C4-2B (cell line): ENCODE measurements at regions not wholly inside any gene's neighbourhood (a gene's known extent, or its start where the extent isn't known, plus 50 kb on each side); places are given as distances from the start of the nearest gene placed in this dataset.

Experiments
- CTCF ChIP-seq: fragments of 450-650 bp; conservative IDR thresholded peaks from 2 replicates; pipeline ENCODE4 v1.5.1; 2017; ENCODE audit warnings: mild to moderate bottlenecking
- ZFX ChIP-seq: fragments of 450-650 bp; IDR thresholded peaks from 2 replicates; pipeline ENCODE4 v1.6.1; 2017

- TF ChIP-seq CTCF (no peak), ZFX (no peak)
These were observed 162.5 kb upstream of the TMEFF2 start for GRCh38 chr2:192357217-192357616.
